Fibroblast of the conjunctiva (primary cell): ENCODE measurements at regions not wholly inside any gene's neighbourhood (a gene's known extent, or its start where the extent isn't known, plus 50 kb on each side); places are given as distances from the start of the nearest gene placed in this dataset.

ENCODE experiments used
- DNase-seq: peaks from one replicate; pipeline ENCODE4 v3.0.0-alpha.2; 2010; ENCODE audit warnings: low read depth

DNA sequence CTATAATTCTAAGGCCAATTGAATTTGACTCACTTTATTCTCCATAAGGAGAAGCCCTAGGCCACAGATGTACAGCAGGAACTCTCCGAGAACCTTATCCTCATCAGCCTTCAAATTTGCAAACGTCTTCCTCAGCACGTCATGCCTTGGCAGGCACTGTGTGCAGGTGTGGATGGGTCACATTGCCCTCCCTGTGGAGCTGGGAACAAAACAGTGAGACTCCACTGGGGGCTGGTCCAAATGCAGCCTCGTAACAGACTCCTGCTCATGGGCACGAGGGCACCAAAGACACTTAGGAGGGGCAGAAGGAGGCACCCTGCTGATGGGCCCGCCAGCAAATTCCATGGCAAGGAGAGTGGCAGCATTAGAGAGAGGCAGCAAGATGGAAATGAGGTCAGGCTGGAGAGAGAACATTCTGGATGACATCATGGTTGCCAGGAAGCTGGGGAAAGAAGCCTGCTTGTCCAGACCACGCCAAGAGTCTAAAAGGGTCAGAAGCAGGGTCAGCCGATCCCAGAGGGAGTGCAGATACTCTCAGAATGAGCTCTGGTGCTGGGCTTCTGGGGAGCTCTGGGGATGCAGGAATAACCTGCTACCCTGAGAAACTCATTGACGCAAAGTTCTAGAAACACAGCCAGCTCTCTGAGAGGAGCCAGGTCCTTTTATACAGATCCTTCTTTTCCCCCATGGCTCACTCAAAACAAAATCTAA, 242.2 kb downstream of the B3GLCT start:
- DNase-seq = no peak

DNA sequence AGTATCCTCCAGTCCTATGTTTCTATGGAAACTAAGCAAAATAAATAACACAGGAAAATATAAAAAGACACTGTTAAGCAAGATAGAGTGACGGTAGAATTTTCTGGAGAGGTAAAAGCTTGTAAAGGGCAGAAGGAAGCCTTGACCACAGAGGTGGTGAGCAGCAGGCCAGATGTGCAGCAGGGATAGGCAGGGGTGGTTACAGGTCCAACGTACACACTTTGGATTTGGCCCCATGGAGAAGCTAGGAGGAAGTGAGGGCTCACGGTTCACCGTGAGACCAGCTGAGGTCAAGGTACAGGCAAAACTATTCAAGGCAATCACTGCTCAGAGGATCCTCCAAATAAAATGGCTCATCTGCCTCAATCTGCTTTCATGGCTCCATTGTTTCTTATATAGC, 242.8 kb downstream of the B3GLCT start:
- DNase-seq = no peak

- peak; percentile 8 for DNase-seq
These were observed 244.6 kb downstream of the B3GLCT start for GRCh38 chr13:31444266-31444856.

DNA sequence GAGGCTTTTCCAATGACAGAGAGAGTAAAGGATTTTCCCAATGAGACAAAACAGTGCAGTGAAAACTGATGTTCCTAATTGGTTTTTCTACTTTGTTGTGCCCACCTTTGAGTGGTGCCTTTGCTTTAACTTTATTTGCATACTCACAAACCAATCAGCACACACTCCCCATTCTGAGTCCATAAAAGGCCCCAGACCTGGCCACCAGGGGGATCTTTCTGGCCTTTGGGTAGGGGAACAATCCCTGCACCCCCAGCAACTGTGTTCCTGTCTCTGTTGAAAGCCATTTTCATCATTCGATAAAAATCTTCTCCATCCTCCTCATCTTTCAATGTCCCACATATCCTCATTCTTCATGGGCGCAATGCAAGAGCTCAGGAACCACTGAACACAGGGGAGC, 252.8 kb downstream of the B3GLCT start:
- no peak for DNase-seq

DNA sequence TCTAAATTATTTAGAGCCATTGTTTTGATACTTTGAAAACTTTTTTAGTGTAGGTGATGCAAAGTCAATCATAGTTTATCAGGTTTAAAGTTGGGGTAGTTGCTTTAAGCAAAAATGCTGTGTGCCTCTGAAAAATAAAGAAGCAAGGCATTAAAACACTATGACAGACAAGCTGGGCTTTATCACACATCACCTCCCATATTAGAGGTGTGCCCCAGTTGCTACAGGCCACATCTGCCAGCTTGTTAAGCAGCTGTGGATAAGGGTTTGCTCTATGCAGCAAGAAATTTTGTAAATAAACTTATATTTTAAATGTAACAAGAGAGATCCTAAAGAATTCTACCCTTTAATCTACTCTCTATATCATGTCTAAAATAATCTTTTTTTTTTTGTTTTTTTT, 255.8 kb downstream of the B3GLCT start:
- no peak for DNase-seq

DNA sequence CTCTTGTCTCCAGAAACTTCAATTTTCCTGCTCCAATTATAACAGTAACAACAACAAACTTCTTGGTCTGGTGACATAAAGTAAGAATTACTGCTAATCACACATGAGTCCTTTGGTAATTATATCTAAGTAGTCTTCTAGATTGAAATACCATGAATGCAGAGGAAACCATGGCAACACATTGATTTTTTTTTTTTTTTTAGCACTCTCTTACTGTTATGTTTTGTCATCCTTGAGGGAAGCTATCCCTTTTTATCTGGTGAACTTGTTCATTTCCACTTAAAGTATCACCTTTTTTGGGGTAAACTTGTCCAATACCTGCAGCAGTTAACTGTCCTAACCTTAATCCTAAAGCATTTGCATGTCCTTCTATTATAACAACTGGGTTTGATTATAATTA, 256.3 kb downstream of the B3GLCT start:
- DNase-seq = no peak

GRCh38 chr13:31460061-31460460, 260.3 kb downstream of the B3GLCT start:
- no peak for DNase-seq

- DNase-seq = no peak
These were observed 262.1 kb downstream of the B3GLCT start for GRCh38 chr13:31461923-31462322.

- DNase-seq = no peak
These were observed 263.0 kb downstream of the B3GLCT start for GRCh38 chr13:31462766-31463165.

DNA sequence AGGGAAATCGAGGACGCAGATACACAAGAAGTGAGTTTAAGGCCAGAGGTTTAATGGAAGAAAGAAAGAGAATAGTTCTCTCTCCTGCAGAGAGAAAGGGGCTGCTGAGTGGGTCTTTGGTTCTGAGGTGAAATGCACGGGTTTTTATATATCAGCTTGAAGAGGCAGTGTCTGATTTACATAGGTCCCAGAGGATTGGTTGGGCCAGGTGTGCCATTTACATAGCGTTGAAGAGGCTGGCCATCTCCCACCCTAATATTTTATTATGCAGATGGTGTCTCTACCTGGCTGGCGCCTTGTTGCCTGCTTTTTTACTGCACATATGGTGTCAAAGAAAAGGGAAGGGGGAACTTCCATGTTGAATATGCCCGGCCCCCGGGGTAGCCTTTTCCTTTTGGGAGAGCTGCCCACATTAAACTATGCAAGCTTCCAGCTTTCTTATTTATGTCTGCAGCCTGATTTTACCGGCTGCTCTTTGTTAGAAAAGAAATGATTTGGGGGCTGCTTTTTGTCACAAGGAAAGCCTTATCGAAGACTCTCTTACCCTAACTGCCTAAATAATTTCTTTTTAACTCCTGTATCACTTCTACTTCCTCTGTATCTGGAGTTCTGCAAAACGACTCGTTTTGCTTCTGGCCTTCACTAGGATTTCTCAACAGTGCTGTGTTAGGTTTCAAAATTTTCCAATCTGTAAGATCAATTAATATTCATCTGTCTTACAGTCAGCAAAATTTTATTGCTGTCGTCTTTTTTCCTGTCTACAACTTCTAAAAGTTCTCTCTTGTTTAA, 268.5 kb downstream of the B3GLCT start:
- DNase-seq = no peak

- DNase-seq = no peak
These were observed 269.6 kb downstream of the B3GLCT start for GRCh38 chr13:31469377-31469776.

DNA sequence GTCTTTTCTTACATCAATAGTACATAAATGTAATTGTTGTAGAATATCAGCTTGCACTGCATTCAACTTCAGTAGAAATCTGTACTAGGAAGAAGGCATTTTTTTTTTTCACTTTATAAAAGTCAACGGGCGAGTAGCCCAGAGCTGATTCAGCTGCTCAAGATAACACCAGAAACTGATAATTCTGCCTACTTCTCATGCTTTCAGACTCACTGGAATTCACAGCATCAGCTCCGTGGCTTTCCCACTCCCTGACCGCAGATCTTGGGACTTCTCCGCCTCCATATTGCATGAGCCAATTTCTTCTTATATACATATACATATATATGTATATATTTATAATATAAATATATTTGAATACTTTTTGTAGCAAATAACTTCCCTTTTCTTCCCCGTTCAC, 263.1 kb upstream of the RXFP2 start:
- DNase-seq = no peak

GRCh38 chr13:31476753-31477152, 262.6 kb upstream of the RXFP2 start:
- no peak for DNase-seq

DNA sequence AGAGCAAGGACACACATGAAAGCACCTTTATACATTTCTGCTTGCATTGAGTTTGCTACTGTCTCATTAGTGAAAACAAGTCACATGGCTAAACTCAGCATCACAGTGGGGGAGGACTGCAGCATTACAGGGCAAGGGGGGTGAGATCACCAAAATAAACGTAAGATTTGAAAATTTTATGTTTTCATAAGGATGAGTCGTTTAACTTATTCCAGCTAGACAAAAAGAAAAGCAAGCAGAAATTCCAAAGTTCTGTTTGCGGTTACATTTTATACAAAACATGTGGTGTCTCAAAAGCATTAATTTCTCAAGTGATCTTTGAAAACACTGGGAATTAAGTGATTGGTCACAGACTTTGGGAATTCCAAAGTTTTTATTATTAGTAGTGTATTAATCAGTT, 261.4 kb upstream of the RXFP2 start:
- no peak for DNase-seq

DNA sequence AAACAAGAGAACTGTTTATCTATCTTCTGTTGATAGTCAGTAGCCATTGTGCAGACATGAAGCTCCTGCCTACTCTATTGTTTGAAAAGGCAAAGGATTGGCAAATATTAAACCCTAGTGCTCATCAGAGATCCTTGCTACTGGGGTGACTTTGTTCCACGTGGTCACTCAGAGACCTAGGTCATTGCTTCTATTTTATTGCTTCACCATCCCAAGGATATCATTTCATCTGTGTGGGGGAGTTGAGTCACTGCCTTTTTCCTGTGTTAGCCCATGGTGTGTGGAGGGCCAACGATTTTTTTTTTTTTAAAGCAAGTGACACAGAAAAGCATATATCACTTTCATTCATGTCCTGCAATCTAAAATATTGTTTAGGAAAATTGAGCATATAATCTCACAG, 254.1 kb upstream of the RXFP2 start:
- no peak for DNase-seq

- no peak for DNase-seq
These were observed 253.7 kb upstream of the RXFP2 start for GRCh38 chr13:31485651-31486051.

- no peak for DNase-seq
These were observed 244.0 kb upstream of the RXFP2 start for GRCh38 chr13:31495336-31495735.

- DNase-seq = no peak
These were observed 240.1 kb upstream of the RXFP2 start for GRCh38 chr13:31499274-31499673.

GRCh38 chr13:31503626-31504025, 235.7 kb upstream of the RXFP2 start:
- DNase-seq = no peak

DNA sequence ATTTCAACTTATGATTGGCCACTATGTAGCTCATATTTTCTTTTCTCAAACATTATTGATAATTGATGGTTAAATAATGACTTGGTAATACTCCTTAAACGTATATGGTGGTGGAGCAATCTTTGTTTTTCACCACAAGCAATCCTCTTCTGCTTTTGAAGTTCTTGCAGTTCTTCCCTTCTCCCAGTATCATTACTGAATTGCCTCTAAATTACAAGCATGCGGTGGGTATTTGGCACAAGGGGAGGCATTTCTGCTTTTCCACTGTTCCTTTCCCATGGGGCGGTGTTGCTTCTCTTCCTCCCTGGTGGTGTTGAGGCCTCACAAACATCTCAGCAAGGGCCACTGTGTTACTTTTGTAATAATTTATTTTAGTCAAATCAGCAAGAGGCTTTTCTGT, 234.4 kb upstream of the RXFP2 start:
- no peak for DNase-seq

GRCh38 chr13:31512331-31512730, 227.0 kb upstream of the RXFP2 start:
- DNase-seq = no peak

- DNase-seq = no peak
These were observed 224.4 kb upstream of the RXFP2 start for GRCh38 chr13:31514932-31515331.

GRCh38 chr13:31515427-31515826, 223.9 kb upstream of the RXFP2 start:
- no peak for DNase-seq
